Fibroblast of lung (primary cell): ENCODE measurements at regions not wholly inside any gene's neighbourhood (a gene's known extent, or its start where the extent isn't known, plus 50 kb on each side); places are given as distances from the start of the nearest gene placed in this dataset.
"Not testable (repeated sequence)": the region's sequence is repeated elsewhere in the genome, so short reads cannot be mapped to it uniquely, and the experiment has no call there.

ENCODE experiments used
- DNase-seq, 2 donors: peaks; one replicate each; pipeline versions ENCODE4 v3.0.0 to v3.0.0-alpha.2; 2010; ENCODE audit warnings: low read depth in 2 of 2
- H2AFZ ChIP-seq: 2 replicates; pipeline ENCODE4 v1.5.1; 2012; ENCODE audit warnings: low read length, control low read depth, inconsistent platforms
- H3K27ac ChIP-seq: 2 replicates; pipeline ENCODE4 v1.5.1; 2011; ENCODE audit warnings: low read length, control low read depth; ENCODE audit not compliant: insufficient read depth
- H3K27me3 ChIP-seq: 2 replicates; pipeline ENCODE4 v1.5.1; 2011; ENCODE audit warnings: mild to moderate bottlenecking, low read length; ENCODE audit not compliant: control insufficient read depth, insufficient read depth
- H3K36me3 ChIP-seq: 2 replicates; pipeline ENCODE4 v1.5.1; 2011; ENCODE audit warnings: low read length; ENCODE audit not compliant: control insufficient read depth, insufficient read depth
- H3K4me1 ChIP-seq: 2 replicates; pipeline ENCODE4 v1.5.1; 2011; ENCODE audit warnings: low read length; ENCODE audit not compliant: control insufficient read depth, insufficient read depth; ENCODE audit errors: extremely low read depth
- H3K4me2 ChIP-seq: 2 replicates; pipeline ENCODE4 v1.5.1; 2011; ENCODE audit warnings: low read length, control low read depth; ENCODE audit not compliant: insufficient read depth; ENCODE audit errors: extremely low read depth
- H3K4me3 ChIP-seq, 4 experiments: fragments of 200-600 bp in 1 of 4; sonication (generic) in 1 of 4; replicated peaks in 1 of 4; 2 replicates each; pipeline ENCODE4 v1.5.1; 2011 to 2016; ENCODE audit warnings: low read length in 4 of 4, low read depth in 3 of 4, mild to moderate bottlenecking in 3 of 4, control low read depth in 2 of 4, inconsistent platforms in 1 of 4, mixed read lengths in 1 of 4; ENCODE audit not compliant: insufficient read depth in 1 of 4; ENCODE audit errors: control extremely low read depth in 1 of 4
- H3K79me2 ChIP-seq: 2 replicates; pipeline ENCODE4 v1.5.1; 2012; ENCODE audit warnings: mild to moderate bottlenecking, low read length, inconsistent platforms; ENCODE audit not compliant: control insufficient read depth, insufficient read depth
- H3K9ac ChIP-seq: 2 replicates; pipeline ENCODE4 v1.5.1; 2011; ENCODE audit warnings: mild to moderate bottlenecking, low read length, control low read depth; ENCODE audit not compliant: insufficient read depth
- H3K9me3 ChIP-seq: 2 replicates; pipeline ENCODE4 v1.5.1; 2012; ENCODE audit warnings: low read depth, low read length; ENCODE audit not compliant: control insufficient read depth, insufficient read depth
- H4K20me1 ChIP-seq: 2 replicates; pipeline ENCODE4 v1.5.1; 2011; ENCODE audit warnings: low read length; ENCODE audit not compliant: control insufficient read depth, insufficient read depth; ENCODE audit errors: extremely low read depth
- EZH2 ChIP-seq: IDR thresholded peaks from 2 replicates; pipeline ENCODE4 v1.5.1; 2012; ENCODE audit warnings: low read length, control low read depth, mild to moderate bottlenecking; ENCODE audit errors: missing control alignments
- TF ChIP-seq, protein P1 (sequence below), 2 donors: IDR thresholded peaks in 1 of 2; conservative IDR thresholded peaks in 1 of 2; 1 replicate in 1 of 2; 2 replicates in 1 of 2; pipeline ENCODE4 v1.5.1; 2011 to 2012; ENCODE audit warnings: low read length in 2 of 2, control low read depth in 1 of 2, inconsistent platforms in 1 of 2, low read depth in 1 of 2, mild to moderate bottlenecking in 1 of 2

DNA sequence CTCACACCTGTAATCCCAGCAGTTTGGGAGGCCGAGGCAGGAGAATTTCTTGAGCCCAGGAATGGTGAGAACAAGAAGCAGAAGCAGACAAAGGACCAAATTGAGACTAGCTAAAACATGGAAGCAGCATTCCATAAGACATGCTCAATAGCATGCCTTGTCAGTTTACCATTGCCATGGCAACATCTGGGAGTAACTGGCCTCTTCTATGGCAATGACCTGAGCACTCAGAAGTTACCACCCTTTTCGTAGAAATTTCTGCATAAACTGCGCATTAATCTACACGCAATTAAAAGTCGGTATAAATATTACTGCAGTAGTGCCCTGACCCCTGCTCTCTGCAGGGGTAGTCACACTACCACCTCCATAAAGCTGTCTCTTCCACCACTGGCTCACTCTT lies 390.2 kb upstream of the USP9Y start:
- H3K36me3 ChIP-seq: no peaks in the 10 kb centered on the region
- TF ChIP-seq, protein P1, sequence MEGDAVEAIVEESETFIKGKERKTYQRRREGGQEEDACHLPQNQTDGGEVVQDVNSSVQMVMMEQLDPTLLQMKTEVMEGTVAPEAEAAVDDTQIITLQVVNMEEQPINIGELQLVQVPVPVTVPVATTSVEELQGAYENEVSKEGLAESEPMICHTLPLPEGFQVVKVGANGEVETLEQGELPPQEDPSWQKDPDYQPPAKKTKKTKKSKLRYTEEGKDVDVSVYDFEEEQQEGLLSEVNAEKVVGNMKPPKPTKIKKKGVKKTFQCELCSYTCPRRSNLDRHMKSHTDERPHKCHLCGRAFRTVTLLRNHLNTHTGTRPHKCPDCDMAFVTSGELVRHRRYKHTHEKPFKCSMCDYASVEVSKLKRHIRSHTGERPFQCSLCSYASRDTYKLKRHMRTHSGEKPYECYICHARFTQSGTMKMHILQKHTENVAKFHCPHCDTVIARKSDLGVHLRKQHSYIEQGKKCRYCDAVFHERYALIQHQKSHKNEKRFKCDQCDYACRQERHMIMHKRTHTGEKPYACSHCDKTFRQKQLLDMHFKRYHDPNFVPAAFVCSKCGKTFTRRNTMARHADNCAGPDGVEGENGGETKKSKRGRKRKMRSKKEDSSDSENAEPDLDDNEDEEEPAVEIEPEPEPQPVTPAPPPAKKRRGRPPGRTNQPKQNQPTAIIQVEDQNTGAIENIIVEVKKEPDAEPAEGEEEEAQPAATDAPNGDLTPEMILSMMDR (conservative IDR thresholded peaks at IDR 0.05 in 1 of 2, IDR thresholded peaks at IDR 0.05 in 1 of 2; ENCODE audit: low read depth in 1 of 2, low read length in 2 of 2): no peak
- TF ChIP-seq EZH2: no peak
- no peak overlapping the region for H3K27ac ChIP-seq
- DNase-seq: no peak
- H2AFZ ChIP-seq: no peak overlapping the region
- no peaks in the 10 kb centered on the region for H3K4me1 ChIP-seq
- H3K4me2 ChIP-seq: no peak overlapping the region
- no peaks in the 10 kb centered on the region for H4K20me1 ChIP-seq
- H3K9ac ChIP-seq: no peak overlapping the region
- H3K4me3 ChIP-seq: no peak overlapping the region
- no peaks in the 10 kb centered on the region for H3K27me3 ChIP-seq
- H3K9me3 ChIP-seq: no peaks in the 10 kb centered on the region
- H3K79me2 ChIP-seq: no peaks in the 10 kb centered on the region

DNA sequence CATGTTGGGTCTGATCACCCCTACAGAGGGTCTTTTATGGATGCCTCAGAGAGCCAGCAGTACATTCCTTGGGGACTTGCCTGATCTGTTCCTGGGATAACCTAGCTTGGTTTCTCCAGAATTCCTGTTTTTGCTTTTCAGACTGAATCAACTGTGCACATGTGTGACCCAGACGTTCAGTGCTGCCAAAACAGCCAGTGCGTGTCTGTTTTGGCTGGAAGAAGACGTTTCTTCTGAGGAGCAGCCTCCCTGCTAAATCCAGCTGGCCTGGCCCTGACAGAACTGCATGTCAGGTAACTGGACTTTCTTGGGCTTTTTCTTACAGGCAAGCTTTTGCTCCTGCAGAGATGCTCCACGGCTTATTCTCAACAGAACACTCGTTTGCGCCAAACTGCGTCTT lies 373.3 kb upstream of the USP9Y start:
- Histone ChIP-seq H2AFZ (no peak overlapping the region), H3K4me3 (no peak overlapping the region), H3K4me1 (no peaks in the 10 kb centered on the region), H3K9me3 (no peaks in the 10 kb centered on the region), H3K9ac (no peak overlapping the region), H3K79me2 (no peaks in the 10 kb centered on the region), H3K36me3 (no peaks in the 10 kb centered on the region), H4K20me1 (no peaks in the 10 kb centered on the region), H3K4me2 (no peak overlapping the region), H3K27me3 (no peaks in the 10 kb centered on the region), H3K27ac (no peak overlapping the region)
- TF ChIP-seq, protein P1 (conservative IDR thresholded peaks at IDR 0.05 in 1 of 2, IDR thresholded peaks at IDR 0.05 in 1 of 2; ENCODE audit: low read depth in 1 of 2, low read length in 2 of 2): no peak
- no peak for TF ChIP-seq EZH2
- DNase-seq: no peak

DNA sequence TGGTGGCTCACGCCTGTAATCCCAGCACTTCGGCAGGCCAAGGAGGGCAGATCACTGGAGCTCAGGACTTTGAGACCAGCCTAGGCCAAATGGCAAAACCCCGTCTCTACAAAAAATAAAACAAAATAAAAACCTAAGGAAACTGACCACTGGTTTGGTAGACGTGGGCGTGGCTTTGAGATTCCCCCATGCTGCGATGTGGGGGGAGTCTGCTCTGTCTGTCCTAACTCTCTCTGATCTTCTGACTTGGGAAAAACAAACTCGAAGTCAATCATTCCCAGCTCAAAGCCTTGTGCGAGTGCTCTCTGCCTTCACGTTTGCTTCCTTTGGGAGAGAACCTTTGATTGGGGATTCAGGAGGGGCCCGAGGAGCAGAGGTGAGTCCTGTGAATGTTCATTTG lies 369.1 kb upstream of the USP9Y start:
- not testable (repeated sequence) for H3K79me2 ChIP-seq, H3K9ac ChIP-seq, H3K4me2 ChIP-seq, H2AFZ ChIP-seq, H3K27ac ChIP-seq, H4K20me1 ChIP-seq, H3K9me3 ChIP-seq, DNase-seq, H3K27me3 ChIP-seq, H3K36me3 ChIP-seq, H3K4me3 ChIP-seq, H3K4me1 ChIP-seq

DNA sequence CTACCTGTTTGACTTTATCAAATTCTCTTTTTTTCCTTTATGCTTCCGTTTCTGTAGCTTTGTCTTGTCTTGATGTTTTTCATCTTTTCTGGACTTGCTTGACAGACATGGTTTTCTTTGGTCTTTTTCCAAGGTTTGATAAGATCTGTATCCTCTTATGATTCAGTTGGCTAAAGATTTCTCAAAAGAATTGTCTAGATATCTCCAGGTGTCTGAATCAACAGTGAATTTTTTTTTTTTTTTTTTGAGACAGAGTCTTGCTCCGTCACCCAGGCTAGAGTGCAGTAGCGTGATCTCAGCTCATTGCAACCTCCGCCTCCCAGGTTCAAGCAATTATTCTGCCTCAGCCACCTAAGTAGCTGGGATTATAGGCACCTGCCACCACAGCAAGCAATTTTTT lies 357.8 kb upstream of the USP9Y start:
- Histone ChIP-seq H2AFZ (no peak overlapping the region), H3K79me2 (no peaks in the 10 kb centered on the region), H3K27ac (no peak overlapping the region), H3K27me3 (no peaks in the 10 kb centered on the region), H3K9me3 (no peaks in the 10 kb centered on the region), H3K36me3 (no peaks in the 10 kb centered on the region), H3K4me3 (no peak overlapping the region), H3K4me2 (no peak overlapping the region), H3K4me1 (no peaks in the 10 kb centered on the region), H3K9ac (no peak overlapping the region), H4K20me1 (no peaks in the 10 kb centered on the region)
- TF ChIP-seq EZH2: no peak
- TF ChIP-seq, protein P1 (conservative IDR thresholded peaks at IDR 0.05 in 1 of 2, IDR thresholded peaks at IDR 0.05 in 1 of 2; ENCODE audit: low read depth in 1 of 2, low read length in 2 of 2): no peak
- no peak for DNase-seq
